Endothelial cell of umbilical vein (primary cell): ENCODE measurements at regions not wholly inside any gene's neighbourhood (a gene's known extent, or its start where the extent isn't known, plus 50 kb on each side); places are given as distances from the start of the nearest gene placed in this dataset.

Source experiments
- BruUV-seq: library from RNA; stranded (reverse); fragments of 400-500 nt; replicated peaks from 2 replicates; lab custom pipeline; 2021; lab: Mats Ljungman, UMichigan
- CTCF ChIA-PET: fragments of 300-600, 350-600 bp; sonication (Branson Sonifier 250); formaldehyde crosslinking; loops from one replicate; lab custom pipeline; 2021; ENCODE audit warnings: antibody characterized with exemption, inconsistent platforms; lab: Charles Lee
- POLR2A ChIA-PET: fragments of 300-600, 350-600 bp; sonication (Branson Sonifier 250); formaldehyde crosslinking; loops from one replicate; lab custom pipeline; 2021; ENCODE audit warnings: antibody characterized with exemption, inconsistent platforms; lab: Charles Lee
- DNase-seq: peaks from one replicate; pipeline ENCODE4 v3.0.0-alpha.2; 2011; ENCODE audit warnings: low read depth, low spot score
- FAIRE-seq: peaks from 2 replicates; lab custom pipeline; 2011; peaks lifted over from hg19 to GRCh38; lab: Jason Lieb, UNC
- H2AFZ ChIP-seq: 2 replicates; pipeline ENCODE4 v1.6.0; 2012; ENCODE audit warnings: low read depth, low read length, control low read depth, inconsistent platforms
- H3K27ac ChIP-seq: 2 replicates; pipeline ENCODE4 v1.5.1; 2011; ENCODE audit warnings: low read depth, mild to moderate bottlenecking, control low read depth, low read length, moderate library complexity; ENCODE audit not compliant: insufficient read depth
- H3K27me3 ChIP-seq, 2 experiments: 2 replicates each; pipeline versions ENCODE4 v1.6.0 to v1.6.1; 2011; ENCODE audit warnings: low read length in 2 of 2, mixed read lengths in 1 of 2; ENCODE audit not compliant: control insufficient read depth in 2 of 2, insufficient read depth in 2 of 2
- H3K36me3 ChIP-seq, 2 experiments: 2 replicates in 1 of 2; 3 replicates in 1 of 2; pipeline ENCODE4 v1.5.1; 2011; ENCODE audit warnings: low read length in 2 of 2, mild to moderate bottlenecking in 1 of 2, moderate library complexity in 1 of 2; ENCODE audit not compliant: control insufficient read depth in 2 of 2, insufficient read depth in 2 of 2; ENCODE audit errors: extremely low read depth in 1 of 2
- H3K4me1 ChIP-seq: 3 replicates; pipeline ENCODE4 v1.5.1; 2011; ENCODE audit warnings: mild to moderate bottlenecking, low read length; ENCODE audit not compliant: control insufficient read depth, insufficient read depth; ENCODE audit errors: extremely low read depth
- H3K4me2 ChIP-seq: 2 replicates; pipeline ENCODE4 v1.6.1; 2011; ENCODE audit warnings: low read length, control low read depth, mixed read lengths; ENCODE audit not compliant: insufficient read depth
- H3K4me3 ChIP-seq, 3 experiments: fragments of 200-600 bp in 1 of 3; sonication (generic), shearing (Covaris generic) in 1 of 3; replicated peaks in 1 of 3; 2 replicates each; pipeline ENCODE4 v1.5.1; 2011 to 2016; ENCODE audit warnings: control low read depth in 3 of 3, low read length in 3 of 3, mild to moderate bottlenecking in 2 of 3, inconsistent platforms in 1 of 3, low read depth in 1 of 3, moderate library complexity in 1 of 3; ENCODE audit not compliant: insufficient read depth in 1 of 3
- H3K79me2 ChIP-seq: 2 replicates; pipeline ENCODE4 v1.6.0; 2012; ENCODE audit warnings: low read length, inconsistent platforms; ENCODE audit not compliant: control insufficient read depth, insufficient read depth
- H3K9ac ChIP-seq: replicated peaks from 2 replicates; pipeline ENCODE3; 2011; ENCODE audit warnings: low read length, control low read depth; ENCODE audit not compliant: insufficient read depth; ENCODE audit errors: extremely low read depth
- H3K9me1 ChIP-seq: replicated peaks from 3 replicates; pipeline ENCODE4 v1.6.0; 2011; ENCODE audit warnings: mild to moderate bottlenecking, low read length; ENCODE audit not compliant: control insufficient read depth, insufficient read depth; ENCODE audit errors: extremely low read depth
- H3K9me3 ChIP-seq: replicated peaks from 2 replicates; pipeline ENCODE4 v1.5.1; 2012; ENCODE audit warnings: low read length, inconsistent platforms; ENCODE audit not compliant: control insufficient read depth, insufficient read depth
- H4K20me1 ChIP-seq: replicated peaks from 2 replicates; pipeline ENCODE3; 2011; ENCODE audit warnings: mild to moderate bottlenecking, low read length; ENCODE audit not compliant: control insufficient read depth, insufficient read depth; ENCODE audit errors: extremely low read depth
- CTCF ChIP-seq, 2 donors: IDR thresholded peaks; 1 replicate in 1 of 2; 2 replicates in 1 of 2; pipeline ENCODE4 v1.5.1; 2011; ENCODE audit warnings: low read length in 2 of 2, mild to moderate bottlenecking in 2 of 2, moderate library complexity in 2 of 2, control low read depth in 1 of 2, inconsistent platforms in 1 of 2, low read depth in 1 of 2; ENCODE audit not compliant: insufficient read depth in 1 of 2; ENCODE audit errors: extremely low read depth in 1 of 2
- EZH2 ChIP-seq: IDR thresholded peaks from 2 replicates; pipeline ENCODE4 v1.6.1; 2012; ENCODE audit warnings: borderline replicate concordance, low read depth, mild to moderate bottlenecking, moderate library complexity, low read length, inconsistent platforms; ENCODE audit not compliant: severe bottlenecking
- FOS ChIP-seq: IDR thresholded peaks from 2 replicates; pipeline ENCODE4 v1.6.1; 2011; ENCODE audit warnings: mild to moderate bottlenecking, low read length, moderate library complexity, borderline replicate concordance; ENCODE audit not compliant: insufficient read depth
- GATA2 ChIP-seq: IDR thresholded peaks from 2 replicates; pipeline ENCODE4 v1.7.0; 2011; ENCODE audit warnings: low read depth, mild to moderate bottlenecking, moderate library complexity, mixed read lengths, low read length; ENCODE audit not compliant: insufficient read length, insufficient read depth
- JUN ChIP-seq: IDR thresholded peaks from 2 replicates; pipeline ENCODE4 v1.6.1; 2011; ENCODE audit warnings: borderline replicate concordance, low read depth; ENCODE audit not compliant: insufficient read length, insufficient read depth
- MAX ChIP-seq: IDR thresholded peaks from 2 replicates; pipeline ENCODE4 v1.6.1; 2011; ENCODE audit not compliant: insufficient read depth, insufficient read length
- MYC ChIP-seq: IDR thresholded peaks from one replicate; pipeline ENCODE4 v1.6.1; 2011; ENCODE audit warnings: mild to moderate bottlenecking, low read depth, low read length
- POLR2A ChIP-seq: IDR thresholded peaks from 2 replicates; pipeline ENCODE4 v1.6.1; 2012; ENCODE audit warnings: low read depth, mild to moderate bottlenecking, control low read depth, low read length
- POLR2AphosphoS5 ChIP-seq: IDR thresholded peaks from 2 replicates; pipeline ENCODE4 v1.6.1; 2012; ENCODE audit warnings: low read depth, mild to moderate bottlenecking, control low read depth, low read length, moderate library complexity; ENCODE audit not compliant: insufficient read depth
- dilution Hi-C: fragments of 300-500 bp; cut with MboI; formaldehyde crosslinking; loops from one replicate; pipeline ENCODE4 v1.15.0; 2019; ENCODE audit warnings: low sequenced_read_pairs; ENCODE audit not compliant: extremely low pct_ligation_motif_present
- intact Hi-C: fragments of 100-400 bp; cut with micrococcal nuclease; formaldehyde crosslinking; loops from one replicate; pipeline ENCODE4 v1.10.0; 2022

DNA sequence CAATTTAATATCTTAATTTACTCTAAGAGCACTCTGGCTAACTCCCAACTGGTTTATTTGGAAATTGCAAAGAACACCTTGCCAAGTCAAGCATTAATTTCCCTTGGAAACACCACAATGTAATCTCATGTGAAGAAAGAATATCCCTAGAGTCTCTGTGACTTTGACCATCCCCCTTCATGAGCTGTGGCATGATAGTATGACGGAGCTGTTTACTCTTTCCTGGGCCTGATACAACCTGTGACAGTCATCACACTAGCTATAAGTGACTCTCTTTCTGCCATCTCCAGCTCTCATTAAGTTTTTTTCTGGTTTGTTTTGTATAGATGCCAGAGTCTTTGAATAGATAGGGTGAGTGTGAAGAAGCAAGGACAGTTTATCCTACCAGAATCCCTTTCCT lies 470.3 kb upstream of the JARID2 start:
- BruUV-seq, result no TSS peak
- H4K20me1 ChIP-seq, result no peaks in the 10 kb centered on the region
- TF ChIP-seq JUN (no peak), MYC (no peak), POLR2AphosphoS5 (no peak), FOS (no peak), EZH2 (no peak), POLR2A (no peak)
- no peak overlapping the region for H3K4me2 ChIP-seq
- no peaks in the 10 kb centered on the region for H3K27me3 ChIP-seq
- H3K79me2 ChIP-seq, result no peaks in the 10 kb centered on the region
- H2AFZ ChIP-seq, result no peak overlapping the region
- H3K27ac ChIP-seq, result no peak overlapping the region
- POLR2A ChIA-PET, result no interaction called here
- dilution Hi-C loops (no loop called here), intact Hi-C loops (no loop called here)
- FAIRE-seq (no peak), DNase-seq (no peak)
- H3K36me3 ChIP-seq, result no peaks in the 10 kb centered on the region
- no peak overlapping the region for H3K4me3 ChIP-seq
- H3K4me1 ChIP-seq, result no peaks in the 10 kb centered on the region
- no peaks in the 10 kb centered on the region for H3K9me1 ChIP-seq
- H3K9me3 ChIP-seq, result no peaks in the 10 kb centered on the region
- CTCF ChIA-PET, result no interaction called here
- no peak overlapping the region for H3K9ac ChIP-seq

GRCh38 chr6:14776307-14776706 lies 469.6 kb upstream of the JARID2 start:
- CTCF ChIA-PET, result no interaction called here
- no peaks in the 10 kb centered on the region for H3K79me2 ChIP-seq
- dilution Hi-C loops, result no loop called here
- DNase-seq, result no peak
- intact Hi-C loops, result no loop called here
- POLR2A ChIA-PET, result no interaction called here
- no peaks in the 10 kb centered on the region for H3K36me3 ChIP-seq
- TF ChIP-seq MAX, result no peak
- no peak for TF ChIP-seq POLR2A
- TF ChIP-seq JUN, result no peak
- no peak for TF ChIP-seq FOS
- no peak for TF ChIP-seq MYC
- no peak for TF ChIP-seq EZH2
- no peak for TF ChIP-seq GATA2
- no peak for TF ChIP-seq CTCF (IDR thresholded peaks at IDR 0.05; ENCODE audit: extremely low read depth in 1 of 2, insufficient read depth in 1 of 2, low read depth in 1 of 2, low read length in 2 of 2)
- TF ChIP-seq POLR2AphosphoS5, result no peak
- no peak for FAIRE-seq
- no peaks in the 10 kb centered on the region for H4K20me1 ChIP-seq
- no peak overlapping the region for H3K9ac ChIP-seq
- H3K9me1 ChIP-seq, result no peaks in the 10 kb centered on the region
- no peaks in the 10 kb centered on the region for H3K27me3 ChIP-seq
- H3K27ac ChIP-seq, result no peak overlapping the region
- H2AFZ ChIP-seq, result no peak overlapping the region
- H3K9me3 ChIP-seq, result no peaks in the 10 kb centered on the region
- BruUV-seq, result no TSS peak
- no peak overlapping the region for H3K4me3 ChIP-seq
- H3K4me1 ChIP-seq, result no peaks in the 10 kb centered on the region
- H3K4me2 ChIP-seq, result no peak overlapping the region
